Activated CD4-positive, alpha-beta T cell treated with anti-CD3 and anti-CD28 coated beads, Interleukin-2, amount 10 ng/mL, durations not matched to agents 7 days and 5 days (primary cell): ENCODE measurements at regions not wholly inside any gene's neighbourhood (a gene's known extent, or its start where the extent isn't known, plus 50 kb on each side); places are given as distances from the start of the nearest gene placed in this dataset.

Experiments
- CTCF ChIA-PET: fragments of 350-600 bp; sonication (Branson Sonifier 250); formaldehyde crosslinking; loops from one replicate; lab custom pipeline; 2021; ENCODE audit warnings: antibody characterized with exemption; lab: Charles Lee
- POLR2A ChIA-PET: fragments of 350-600 bp; sonication (Branson Sonifier 250); formaldehyde crosslinking; loops from one replicate; lab custom pipeline; 2021; ENCODE audit warnings: antibody characterized with exemption; lab: Charles Lee
- DNase-seq: peaks from one replicate; pipeline ENCODE4 v3.0.0-alpha.2; 2020
- H3K27ac Mint-ChIP-seq: one replicate; pipeline ENCODE4 v1.8.0; 2021; ENCODE audit warnings: mild to moderate bottlenecking, moderate library complexity, mixed read lengths
- H3K27me3 Mint-ChIP-seq: one replicate; pipeline ENCODE4 v1.8.0; 2021; ENCODE audit warnings: mixed read lengths
- H3K36me3 Mint-ChIP-seq: one replicate; pipeline ENCODE4 v1.8.0; 2021; ENCODE audit warnings: low read depth, mixed read lengths
- H3K4me1 Mint-ChIP-seq: one replicate; pipeline ENCODE4 v1.8.0; 2021; ENCODE audit warnings: mixed read lengths
- H3K4me3 Mint-ChIP-seq: one replicate; pipeline ENCODE4 v1.8.0; 2021; ENCODE audit warnings: mild to moderate bottlenecking, moderate library complexity, mixed read lengths
- H3K9me3 Mint-ChIP-seq: one replicate; pipeline ENCODE4 v1.8.0; 2021; ENCODE audit warnings: mixed read lengths

GRCh38 chr10:10911035-10911434 is 106.6 kb upstream of the CELF2 start:
- H3K9me3 Mint-ChIP-seq = no peaks in the 10 kb centered on the region
- H3K27ac Mint-ChIP-seq = no peak overlapping the region
- DNase-seq = no peak
- peaks cover 5% of the 10 kb centered on the region for H3K27me3 Mint-ChIP-seq
- H3K4me1 Mint-ChIP-seq = peaks cover 7% of the 10 kb centered on the region
- ChIA-PET POLR2A (no interaction called here), CTCF (no interaction called here)
- no peak overlapping the region for H3K4me3 Mint-ChIP-seq
- H3K36me3 Mint-ChIP-seq = no peaks in the 10 kb centered on the region

- DNase-seq = no peak
- Mint-ChIP-seq H3K36me3 (no peaks in the 10 kb centered on the region), H3K27me3 (peaks cover 9% of the 10 kb centered on the region), H3K4me1 (peaks cover 7% of the 10 kb centered on the region), H3K27ac (no peak overlapping the region), H3K9me3 (no peaks in the 10 kb centered on the region), H3K4me3 (no peak overlapping the region)
- ChIA-PET POLR2A (no interaction called here), CTCF (no interaction called here)
Measured at GRCh38 chr10:10911471-10911921, 106.2 kb upstream of the CELF2 start.

GRCh38 chr10:10914144-10914543 is 103.5 kb upstream of the CELF2 start:
- peaks cover 12% of the 10 kb centered on the region for H3K27me3 Mint-ChIP-seq
- ChIA-PET CTCF (no interaction called here), POLR2A (no interaction called here)
- H3K4me3 Mint-ChIP-seq = no peak overlapping the region
- no peaks in the 10 kb centered on the region for H3K9me3 Mint-ChIP-seq
- peaks cover 7% of the 10 kb centered on the region for H3K4me1 Mint-ChIP-seq
- no peak for DNase-seq
- H3K36me3 Mint-ChIP-seq = no peaks in the 10 kb centered on the region
- H3K27ac Mint-ChIP-seq = no peak overlapping the region

- POLR2A ChIA-PET = no interaction called here
- Mint-ChIP-seq H3K4me1 (peaks cover 5% of the 10 kb centered on the region), H3K27ac (no peak overlapping the region), H3K4me3 (no peak overlapping the region), H3K27me3 (peaks cover 10% of the 10 kb centered on the region), H3K9me3 (no peaks in the 10 kb centered on the region), H3K36me3 (no peaks in the 10 kb centered on the region)
- DNase-seq = peak; percentile 9
- CTCF ChIA-PET = interaction anchor here (0.7 kb wide), 1 partner anchor 32 kb away, joined by 4 read pairs; no protein-coding TSS in a partner anchor
Measured at GRCh38 chr10:10915215-10915614, 102.5 kb upstream of the CELF2 start.

GRCh38 chr10:10917031-10917430 is 100.6 kb upstream of the CELF2 start:
- Mint-ChIP-seq H3K27me3 (peaks cover 10% of the 10 kb centered on the region), H3K36me3 (no peaks in the 10 kb centered on the region), H3K9me3 (no peaks in the 10 kb centered on the region), H3K27ac (no peak overlapping the region), H3K4me1 (peaks cover 5% of the 10 kb centered on the region), H3K4me3 (no peak overlapping the region)
- ChIA-PET CTCF (interaction anchor here (1.5 kb wide), 1 partner anchor 9 kb away, joined by 3 read pairs; no protein-coding TSS in a partner anchor), POLR2A (interaction anchor here (0.7 kb wide), 1 partner anchor 319 kb away, joined by 3 read pairs; no protein-coding TSS in a partner anchor)
- DNase-seq = no peak

- no peak overlapping the region for H3K4me3 Mint-ChIP-seq
- ChIA-PET CTCF (no interaction called here), POLR2A (no interaction called here)
- H3K4me1 Mint-ChIP-seq = peaks cover 5% of the 10 kb centered on the region
- no peak for DNase-seq
- H3K36me3 Mint-ChIP-seq = no peaks in the 10 kb centered on the region
- no peak overlapping the region for H3K27ac Mint-ChIP-seq
- H3K27me3 Mint-ChIP-seq = peaks cover 10% of the 10 kb centered on the region
- no peaks in the 10 kb centered on the region for H3K9me3 Mint-ChIP-seq
Measured at GRCh38 chr10:10919976-10920375, 97.7 kb upstream of the CELF2 start.

- POLR2A ChIA-PET = no interaction called here
- Mint-ChIP-seq H3K27me3 (peaks cover 7% of the 10 kb centered on the region), H3K4me1 (no peaks in the 10 kb centered on the region), H3K9me3 (no peaks in the 10 kb centered on the region), H3K4me3 (no peak overlapping the region), H3K36me3 (no peaks in the 10 kb centered on the region), H3K27ac (no peak overlapping the region)
- CTCF ChIA-PET = no interaction called here
- no peak for DNase-seq
Measured at GRCh38 chr10:10921826-10922461, 95.7 kb upstream of the CELF2 start.

GRCh38 chr10:10923029-10923651 is 94.5 kb upstream of the CELF2 start:
- CTCF ChIA-PET = no interaction called here

GRCh38 chr10:10925667-10926066 is 92.0 kb upstream of the CELF2 start:
- no peaks in the 10 kb centered on the region for H3K36me3 Mint-ChIP-seq
- H3K27ac Mint-ChIP-seq = no peak overlapping the region
- CTCF ChIA-PET = no interaction called here
- H3K4me1 Mint-ChIP-seq = no peaks in the 10 kb centered on the region
- POLR2A ChIA-PET = no interaction called here
- no peak overlapping the region for H3K4me3 Mint-ChIP-seq
- H3K27me3 Mint-ChIP-seq = peaks cover 7% of the 10 kb centered on the region
- no peak for DNase-seq
- no peaks in the 10 kb centered on the region for H3K9me3 Mint-ChIP-seq

More at GRCh38 chr10:10923029-10923651, 94.5 kb upstream of the CELF2 start:
- Mint-ChIP-seq H3K4me1 (no peaks in the 10 kb centered on the region), H3K9me3 (no peaks in the 10 kb centered on the region), H3K27ac (no peak overlapping the region), H3K27me3 (peaks cover 10% of the 10 kb centered on the region), H3K4me3 (no peak overlapping the region), H3K36me3 (no peaks in the 10 kb centered on the region)
- POLR2A ChIA-PET = no interaction called here
- DNase-seq = no peak

GRCh38 chr10:10927608-10928007 is 90.1 kb upstream of the CELF2 start:
- Mint-ChIP-seq H3K4me1 (no peaks in the 10 kb centered on the region), H3K36me3 (no peaks in the 10 kb centered on the region), H3K27me3 (peaks cover 10% of the 10 kb centered on the region), H3K27ac (no peak overlapping the region), H3K4me3 (no peak overlapping the region), H3K9me3 (no peaks in the 10 kb centered on the region)
- no peak for DNase-seq
- ChIA-PET CTCF (no interaction called here), POLR2A (no interaction called here)

GRCh38 chr10:10930979-10931743 is 86.5 kb upstream of the CELF2 start:
- peaks cover 13% of the 10 kb centered on the region for H3K27me3 Mint-ChIP-seq
- H3K4me3 Mint-ChIP-seq = no peak overlapping the region
- H3K9me3 Mint-ChIP-seq = no peaks in the 10 kb centered on the region
- H3K27ac Mint-ChIP-seq = no peak overlapping the region
- DNase-seq = no peak
- no peaks in the 10 kb centered on the region for H3K36me3 Mint-ChIP-seq
- ChIA-PET POLR2A (no interaction called here), CTCF (no interaction called here)
- H3K4me1 Mint-ChIP-seq = no peaks in the 10 kb centered on the region

- Mint-ChIP-seq H3K27me3 (peaks cover 8% of the 10 kb centered on the region), H3K9me3 (no peaks in the 10 kb centered on the region), H3K4me3 (no peak overlapping the region), H3K4me1 (no peaks in the 10 kb centered on the region), H3K27ac (no peak overlapping the region), H3K36me3 (no peaks in the 10 kb centered on the region)
- POLR2A ChIA-PET = no interaction called here
- CTCF ChIA-PET = no interaction called here
- no peak for DNase-seq
Measured at GRCh38 chr10:10935032-10935431, 82.6 kb upstream of the CELF2 start.

- ChIA-PET POLR2A (no interaction called here), CTCF (no interaction called here)
- H3K4me1 Mint-ChIP-seq = no peaks in the 10 kb centered on the region
- no peak overlapping the region for H3K4me3 Mint-ChIP-seq
- DNase-seq = no peak
- peaks cover 5% of the 10 kb centered on the region for H3K27me3 Mint-ChIP-seq
- no peak overlapping the region for H3K27ac Mint-ChIP-seq
- no peaks in the 10 kb centered on the region for H3K9me3 Mint-ChIP-seq
- no peaks in the 10 kb centered on the region for H3K36me3 Mint-ChIP-seq
Measured at GRCh38 chr10:10938676-10939075, 79.0 kb upstream of the CELF2 start.
